Gastroesophageal sphincter (tissue), 3 donors: ENCODE measurements at regions not wholly inside any gene's neighbourhood (a gene's known extent, or its start where the extent isn't known, plus 50 kb on each side); places are given as distances from the start of the nearest gene placed in this dataset.
"Not testable (repeated sequence)": the region's sequence is repeated elsewhere in the genome, so short reads cannot be mapped to it uniquely, and the experiment has no call there.

Experiments used
- POLR2A ChIP-seq, 2 donors: fragments of 450-650 bp; IDR thresholded peaks; one replicate each; pipeline ENCODE4 v1.6.1; 2017; ENCODE audit warnings: antibody characterized with exemption in 2 of 2, mild to moderate bottlenecking in 2 of 2, moderate library complexity in 1 of 2
- TF ChIP-seq, protein P1 (sequence below), 4 experiments: fragments of 200-600 bp in 2 of 4; fragments of 450-650 bp in 2 of 4; sonication (generic) in 1 of 4; IDR thresholded peaks; one replicate each; pipeline ENCODE4 v1.5.1; 2017 to 2019; ENCODE audit warnings: antibody characterized with exemption in 4 of 4, mild to moderate bottlenecking in 2 of 4, moderate library complexity in 2 of 4

DNA sequence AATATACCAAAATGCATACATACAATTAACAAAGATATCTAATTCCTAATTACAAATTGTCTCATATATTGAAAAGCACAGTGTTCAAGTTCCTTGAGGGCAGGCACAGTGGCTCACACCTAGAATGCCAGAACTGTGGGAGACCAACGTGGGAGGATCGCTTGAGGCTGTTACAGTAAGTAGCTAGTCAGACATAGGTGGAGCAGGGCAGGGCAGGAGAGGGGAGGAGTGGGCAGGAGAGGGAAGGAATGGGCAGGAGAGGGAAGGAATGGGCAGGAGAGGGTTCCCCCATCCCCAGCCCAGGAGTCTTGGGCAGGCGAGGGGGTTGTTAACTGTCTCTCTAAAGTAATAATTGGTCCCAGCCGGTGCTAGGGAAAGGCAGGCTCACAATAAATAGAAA is 325.9 kb downstream of the GOLGA6L6 start:
- not testable (repeated sequence) for TF ChIP-seq POLR2A (IDR thresholded peaks at IDR 0.05)
- TF ChIP-seq, protein P1, sequence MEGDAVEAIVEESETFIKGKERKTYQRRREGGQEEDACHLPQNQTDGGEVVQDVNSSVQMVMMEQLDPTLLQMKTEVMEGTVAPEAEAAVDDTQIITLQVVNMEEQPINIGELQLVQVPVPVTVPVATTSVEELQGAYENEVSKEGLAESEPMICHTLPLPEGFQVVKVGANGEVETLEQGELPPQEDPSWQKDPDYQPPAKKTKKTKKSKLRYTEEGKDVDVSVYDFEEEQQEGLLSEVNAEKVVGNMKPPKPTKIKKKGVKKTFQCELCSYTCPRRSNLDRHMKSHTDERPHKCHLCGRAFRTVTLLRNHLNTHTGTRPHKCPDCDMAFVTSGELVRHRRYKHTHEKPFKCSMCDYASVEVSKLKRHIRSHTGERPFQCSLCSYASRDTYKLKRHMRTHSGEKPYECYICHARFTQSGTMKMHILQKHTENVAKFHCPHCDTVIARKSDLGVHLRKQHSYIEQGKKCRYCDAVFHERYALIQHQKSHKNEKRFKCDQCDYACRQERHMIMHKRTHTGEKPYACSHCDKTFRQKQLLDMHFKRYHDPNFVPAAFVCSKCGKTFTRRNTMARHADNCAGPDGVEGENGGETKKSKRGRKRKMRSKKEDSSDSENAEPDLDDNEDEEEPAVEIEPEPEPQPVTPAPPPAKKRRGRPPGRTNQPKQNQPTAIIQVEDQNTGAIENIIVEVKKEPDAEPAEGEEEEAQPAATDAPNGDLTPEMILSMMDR (IDR thresholded peaks at IDR 0.05), result not testable (repeated sequence)
